Ramos (cell line): ENCODE measurements at regions not wholly inside any gene's neighbourhood (a gene's known extent, or its start where the extent isn't known, plus 50 kb on each side); places are given as distances from the start of the nearest gene placed in this dataset.
"Not testable (repeated sequence)": the region's sequence is repeated elsewhere in the genome, so short reads cannot be mapped to it uniquely, and the experiment has no call there.

Experiments
- in situ Hi-C: fragments of 300-500 bp; cut with MboI; formaldehyde crosslinking; loops from one replicate; pipeline ENCODE4 v1.14.3; 2022; ENCODE audit warnings: low sequenced_read_pairs; ENCODE audit not compliant: unreplicated experiment

GRCh38 chrX:46039526-46039925 is 505.7 kb downstream of the ZNF674 start:
- in situ Hi-C loops, result no loop called here

GRCh38 chrX:46036508-46036907 is 508.7 kb downstream of the ZNF674 start:
- in situ Hi-C loops, result no loop called here

GRCh38 chrX:46034868-46035267 is 510.4 kb downstream of the ZNF674 start:
- in situ Hi-C loops, result no loop called here

GRCh38 chrX:46029777-46030176 is 515.4 kb downstream of the ZNF674 start:
- in situ Hi-C loops, result no loop called here

GRCh38 chrX:46016296-46016695 is 528.9 kb downstream of the ZNF674 start:
- in situ Hi-C loops, result no loop called here

GRCh38 chrX:46015653-46016052 is 529.6 kb downstream of the ZNF674 start:
- in situ Hi-C loops, result no loop called here

GRCh38 chrX:45992402-45993123 is 552.7 kb downstream of the ZNF674 start:
- in situ Hi-C loops, result no loop called here

GRCh38 chrX:45986971-45987370 is 558.2 kb downstream of the ZNF674 start:
- in situ Hi-C loops, result no loop called here

- in situ Hi-C loops, result no loop called here
These were observed 559.1 kb downstream of the ZNF674 start for GRCh38 chrX:45986081-45986480.

- in situ Hi-C loops, result not testable (repeated sequence)
These were observed 562.1 kb downstream of the ZNF674 start for GRCh38 chrX:45982958-45983727.

GRCh38 chrX:45980726-45981125 is 564.5 kb downstream of the ZNF674 start:
- in situ Hi-C loops, result no loop called here

- in situ Hi-C loops, result no loop called here
These were observed 569.6 kb downstream of the ZNF674 start for GRCh38 chrX:45975633-45976032.

GRCh38 chrX:45972636-45973035 is 572.6 kb downstream of the ZNF674 start:
- in situ Hi-C loops, result no loop called here

- in situ Hi-C loops, result no loop called here
These were observed 585.7 kb downstream of the ZNF674 start for GRCh38 chrX:45959567-45959966.

GRCh38 chrX:45956191-45956870 is 588.9 kb downstream of the ZNF674 start:
- in situ Hi-C loops, result no loop called here

- in situ Hi-C loops, result no loop called here
These were observed 589.6 kb downstream of the ZNF674 start for GRCh38 chrX:45955661-45956060.

- in situ Hi-C loops, result no loop called here
These were observed 591.2 kb downstream of the ZNF674 start for GRCh38 chrX:45954026-45954425.

- in situ Hi-C loops, result no loop called here
These were observed 593.2 kb downstream of the ZNF674 start for GRCh38 chrX:45952030-45952429.

GRCh38 chrX:45935408-45935807 is 609.8 kb downstream of the ZNF674 start:
- in situ Hi-C loops, result no loop called here

- in situ Hi-C loops, result no loop called here
These were observed 632.9 kb downstream of the ZNF674 start for GRCh38 chrX:45912316-45912715.

- in situ Hi-C loops, result no loop called here
These were observed 637.4 kb downstream of the ZNF674 start for GRCh38 chrX:45907786-45908185.
